Skeletal muscle tissue (tissue), 3 donors: ENCODE measurements at regions not wholly inside any gene's neighbourhood (a gene's known extent, or its start where the extent isn't known, plus 50 kb on each side); places are given as distances from the start of the nearest gene placed in this dataset.

ENCODE experiments used
- H3K27ac ChIP-seq: one replicate; pipeline ENCODE4 v1.7.0; 2013; ENCODE audit warnings: mild to moderate bottlenecking, low read depth, low read length, inconsistent platforms
- H3K27me3 ChIP-seq, 3 donors: one replicate each; pipeline ENCODE4 v1.7.0; 2013; ENCODE audit warnings: low read length in 3 of 3; ENCODE audit not compliant: control insufficient read depth in 3 of 3, insufficient read depth in 3 of 3
- H3K36me3 ChIP-seq, 3 donors: one replicate each; pipeline ENCODE4 v1.7.0; 2013; ENCODE audit warnings: low read length in 3 of 3; ENCODE audit not compliant: control insufficient read depth in 3 of 3, insufficient read depth in 3 of 3
- H3K4me1 ChIP-seq, 3 donors: one replicate each; pipeline ENCODE4 v1.7.0; 2013; ENCODE audit warnings: low read length in 3 of 3, mild to moderate bottlenecking in 3 of 3; ENCODE audit not compliant: control insufficient read depth in 3 of 3, insufficient read depth in 3 of 3
- H3K4me3 ChIP-seq, 3 donors: one replicate each; pipeline ENCODE4 v1.7.0; 2013; ENCODE audit warnings: low read length in 3 of 3
- H3K9ac ChIP-seq, 3 donors: one replicate each; pipeline ENCODE4 v1.7.0; 2013; ENCODE audit warnings: low read length in 3 of 3, mild to moderate bottlenecking in 3 of 3, moderate library complexity in 2 of 3, low read depth in 1 of 3
- H3K9me3 ChIP-seq, 3 donors: one replicate each; pipeline ENCODE4 v1.7.0; 2013; ENCODE audit warnings: low read length in 3 of 3; ENCODE audit not compliant: control insufficient read depth in 3 of 3
- donor health status: Osteomylitis.

- Histone ChIP-seq H3K4me3 (no peak overlapping the region), H3K9ac (no peak overlapping the region), H3K27ac (no peak overlapping the region)
These were observed 322.8 kb upstream of the ANKRD30A start for GRCh38 chr10:36802490-36803153.

DNA sequence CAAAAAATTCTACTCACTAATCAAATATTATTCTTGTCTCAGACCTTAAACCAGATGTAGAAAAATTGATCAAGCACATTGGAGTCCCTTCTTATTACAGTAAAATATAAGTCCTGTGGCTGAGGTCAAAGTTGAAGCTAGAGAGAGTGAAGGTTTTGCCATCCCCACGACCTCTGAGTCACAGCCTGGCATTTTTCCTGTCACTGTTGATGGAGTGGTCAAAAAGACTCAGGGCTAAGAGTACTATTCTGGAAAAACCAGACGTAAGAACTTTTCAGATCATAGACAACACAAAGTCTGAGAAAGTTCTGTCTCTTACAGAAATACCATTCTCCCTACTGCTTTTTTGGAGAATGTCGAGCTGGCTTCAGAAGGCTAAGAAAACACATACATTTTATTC lies 323.7 kb upstream of the ANKRD30A start:
- Histone ChIP-seq H3K9ac (no peak overlapping the region), H3K4me1 (peaks cover 2 to 5% (median 4%) of the 10 kb centered on the region in 3 donors), H3K27ac (no peak overlapping the region), H3K9me3 (no peaks in the 10 kb centered on the region), H3K36me3 (no peaks in the 10 kb centered on the region), H3K4me3 (no peak overlapping the region), H3K27me3 (no peaks in the 10 kb centered on the region)

More at GRCh38 chr10:36802490-36803153, 322.8 kb upstream of the ANKRD30A start:
- Histone ChIP-seq H3K4me1 (peaks cover 2 to 5% (median 4%) of the 10 kb centered on the region in 3 donors), H3K36me3 (no peaks in the 10 kb centered on the region), H3K27me3 (no peaks in the 10 kb centered on the region), H3K9me3 (no peaks in the 10 kb centered on the region)

GRCh38 chr10:36794981-36795380 lies 330.4 kb upstream of the ANKRD30A start:
- no peaks in the 10 kb centered on the region for H3K4me1 ChIP-seq

DNA sequence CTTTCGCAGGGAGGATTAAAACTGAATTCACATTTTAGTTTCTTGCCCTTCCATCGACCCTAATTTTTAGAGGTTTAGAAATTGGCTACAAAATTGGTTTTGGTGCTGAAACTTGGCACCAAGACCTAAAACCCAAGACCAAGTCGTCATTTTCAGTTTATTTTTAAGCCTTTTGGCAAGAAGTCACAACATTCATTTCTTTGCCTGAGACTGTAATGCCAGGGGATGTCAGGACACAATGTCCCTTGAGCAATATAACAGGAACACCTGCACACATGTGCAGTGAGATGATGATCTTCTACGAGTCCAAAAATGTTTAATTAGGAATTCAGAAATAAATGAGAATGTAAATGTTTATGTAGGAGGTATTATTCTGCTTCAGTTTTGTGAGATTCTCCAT lies 335.4 kb upstream of the ANKRD30A start:
- Histone ChIP-seq H3K9ac (no peak overlapping the region), H3K36me3 (no peaks in the 10 kb centered on the region), H3K9me3 (no peaks in the 10 kb centered on the region), H3K27me3 (no peaks in the 10 kb centered on the region), H3K4me1 (no peaks in the 10 kb centered on the region), H3K4me3 (no peak overlapping the region), H3K27ac (no peak overlapping the region)

More at GRCh38 chr10:36794981-36795380, 330.4 kb upstream of the ANKRD30A start:
- Histone ChIP-seq H3K27ac (no peak overlapping the region), H3K4me3 (no peak overlapping the region), H3K27me3 (no peaks in the 10 kb centered on the region), H3K9ac (no peak overlapping the region), H3K9me3 (no peaks in the 10 kb centered on the region), H3K36me3 (no peaks in the 10 kb centered on the region)

DNA sequence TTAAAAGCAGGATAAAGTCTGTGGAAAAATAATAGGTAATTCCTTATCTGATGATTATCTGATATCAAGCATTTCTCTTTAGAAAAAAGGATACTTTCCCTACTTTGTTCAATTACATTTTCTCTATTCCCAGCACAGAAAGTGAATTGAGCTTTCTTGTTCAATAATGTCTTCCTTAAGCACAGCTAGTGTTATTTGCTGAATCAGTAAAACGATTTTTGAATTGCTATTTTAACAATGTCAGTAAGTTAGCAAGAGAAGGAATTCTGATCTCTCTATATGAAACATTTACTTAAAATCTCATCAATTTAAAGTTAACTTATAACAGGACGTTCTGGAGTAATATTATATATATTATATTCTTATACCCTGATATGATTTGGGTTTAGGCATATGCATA lies 337.2 kb upstream of the ANKRD30A start:
- no peak overlapping the region for H3K27ac ChIP-seq
- H3K4me1 ChIP-seq, result no peaks in the 10 kb centered on the region
- H3K9me3 ChIP-seq, result no peaks in the 10 kb centered on the region
- no peak overlapping the region for H3K4me3 ChIP-seq
- no peaks in the 10 kb centered on the region for H3K27me3 ChIP-seq
- no peaks in the 10 kb centered on the region for H3K36me3 ChIP-seq
- H3K9ac ChIP-seq, result no peak overlapping the region

- H3K27ac ChIP-seq, result no peak overlapping the region
- H3K4me1 ChIP-seq, result no peaks in the 10 kb centered on the region
- H3K9ac ChIP-seq, result no peak overlapping the region
- no peak overlapping the region for H3K4me3 ChIP-seq
- H3K27me3 ChIP-seq, result no peaks in the 10 kb centered on the region
- H3K36me3 ChIP-seq, result no peaks in the 10 kb centered on the region
- H3K9me3 ChIP-seq, result no peaks in the 10 kb centered on the region
These were observed 342.0 kb upstream of the ANKRD30A start for GRCh38 chr10:36783400-36783799.

- Histone ChIP-seq H3K9me3 (no peaks in the 10 kb centered on the region), H3K27me3 (no peaks in the 10 kb centered on the region), H3K27ac (no peak overlapping the region), H3K4me1 (no peaks in the 10 kb centered on the region), H3K4me3 (no peak overlapping the region), H3K36me3 (no peaks in the 10 kb centered on the region), H3K9ac (no peak overlapping the region)
These were observed 343.8 kb upstream of the ANKRD30A start for GRCh38 chr10:36781570-36781969.

GRCh38 chr10:36780158-36780557 lies 345.2 kb upstream of the ANKRD30A start:
- no peaks in the 10 kb centered on the region for H3K36me3 ChIP-seq
- no peaks in the 10 kb centered on the region for H3K4me1 ChIP-seq
- H3K9me3 ChIP-seq, result no peaks in the 10 kb centered on the region
- no peaks in the 10 kb centered on the region for H3K27me3 ChIP-seq
- no peak overlapping the region for H3K4me3 ChIP-seq
- no peak overlapping the region for H3K27ac ChIP-seq
- no peak overlapping the region for H3K9ac ChIP-seq

- Histone ChIP-seq H3K27ac (no peak overlapping the region), H3K27me3 (no peaks in the 10 kb centered on the region), H3K9ac (no peak overlapping the region), H3K36me3 (no peaks in the 10 kb centered on the region), H3K9me3 (no peaks in the 10 kb centered on the region), H3K4me3 (no peak overlapping the region), H3K4me1 (no peaks in the 10 kb centered on the region)
These were observed 346.1 kb upstream of the ANKRD30A start for GRCh38 chr10:36779238-36779846.

- H3K4me3 ChIP-seq, result no peak overlapping the region
- no peaks in the 10 kb centered on the region for H3K36me3 ChIP-seq
- H3K27ac ChIP-seq, result no peak overlapping the region
- no peaks in the 10 kb centered on the region for H3K9me3 ChIP-seq
- H3K9ac ChIP-seq, result no peak overlapping the region
- no peaks in the 10 kb centered on the region for H3K27me3 ChIP-seq
- no peaks in the 10 kb centered on the region for H3K4me1 ChIP-seq
These were observed 346.7 kb upstream of the ANKRD30A start for GRCh38 chr10:36778651-36779050.
